ENCODE measurements at regions not wholly inside any gene's neighbourhood (a gene's known extent, or its start where the extent isn't known, plus 50 kb on each side); places are given as distances from the start of the nearest gene placed in this dataset.
"Not testable (repeated sequence)": the region's sequence is repeated elsewhere in the genome, so short reads cannot be mapped to it uniquely, and the experiment has no call there.

GRCh38 chr2:59297816-59298215 lies 1056.7 kb upstream of the FANCL start:
- no peak for DNase-seq

GRCh38 chr2:59296279-59296678 lies 1055.2 kb upstream of the FANCL start:
- DNase-seq, result no peak

- DNase-seq, result no peak
Measured at GRCh38 chr2:59295524-59296162, 1054.5 kb upstream of the FANCL start.

GRCh38 chr2:59288771-59289170 lies 1047.6 kb upstream of the FANCL start:
- no peak for DNase-seq

GRCh38 chr2:59282374-59283057 lies 1041.4 kb upstream of the FANCL start:
- DNase-seq, result no peak

- DNase-seq, result no peak
Measured at GRCh38 chr2:59277671-59278070, 1036.5 kb upstream of the FANCL start.

GRCh38 chr2:59276917-59277316 lies 1035.8 kb upstream of the FANCL start:
- DNase-seq, result no peak

- DNase-seq, result no peak
Measured at GRCh38 chr2:59276033-59276432, 1034.9 kb upstream of the FANCL start.

- DNase-seq, result no peak
Measured at GRCh38 chr2:59266453-59266852, 1025.3 kb upstream of the FANCL start.

- no peak for DNase-seq
Measured at GRCh38 chr2:59259913-59260312, 1018.8 kb upstream of the FANCL start.

GRCh38 chr2:59256290-59256689 lies 1015.2 kb upstream of the FANCL start:
- DNase-seq, result no peak

GRCh38 chr2:59254279-59254678 lies 1013.2 kb upstream of the FANCL start:
- no peak for DNase-seq

- no peak for DNase-seq
Measured at GRCh38 chr2:59250307-59250677, 1009.2 kb upstream of the FANCL start.

- DNase-seq, result no peak
Measured at GRCh38 chr2:59249441-59250306, 1008.5 kb upstream of the FANCL start.

- no peak for DNase-seq
Measured at GRCh38 chr2:59239146-59239545, 998.0 kb upstream of the FANCL start.

GRCh38 chr2:59237311-59237710 lies 996.2 kb upstream of the FANCL start:
- no peak for DNase-seq

- DNase-seq, result no peak
Measured at GRCh38 chr2:59236723-59237122, 995.6 kb upstream of the FANCL start.

GRCh38 chr2:59233920-59234319 lies 992.8 kb upstream of the FANCL start:
- DNase-seq, result no peak

GRCh38 chr2:59233448-59233847 lies 992.3 kb upstream of the FANCL start:
- DNase-seq, result no peak

GRCh38 chr2:59232394-59233165 lies 991.5 kb upstream of the FANCL start:
- no peak for DNase-seq

GRCh38 chr2:59226362-59226761 lies 985.2 kb upstream of the FANCL start:
- DNase-seq, result not testable (repeated sequence)

GRCh38 chr2:59223742-59224141 lies 982.6 kb upstream of the FANCL start:
- no peak for DNase-seq

GRCh38 chr2:59217360-59217759 lies 976.2 kb upstream of the FANCL start:
- DNase-seq, result no peak

All from activated T-cell treated with anti-CD3 and anti-CD28 coated beads for 4 hours (primary cell).